COLO829 (cell line): ENCODE measurements at regions not wholly inside any gene's neighbourhood (a gene's known extent, or its start where the extent isn't known, plus 50 kb on each side); places are given as distances from the start of the nearest gene placed in this dataset.
"Not testable (repeated sequence)": the region's sequence is repeated elsewhere in the genome, so short reads cannot be mapped to it uniquely, and the experiment has no call there.

Experiments
- DNase-seq: peaks from one replicate; pipeline ENCODE4 v3.0.0; 2012; ENCODE audit warnings: low spot score

- no peak for DNase-seq
Observed at GRCh38 chr15:93359425-93360131, 270.6 kb upstream of the RGMA start.

- DNase-seq, result no peak
Observed at GRCh38 chr15:93359060-93359408, 270.0 kb upstream of the RGMA start.

GRCh38 chr15:93358166-93359059 lies 269.4 kb upstream of the RGMA start:
- DNase-seq, result no peak

- DNase-seq, result no peak
Observed at GRCh38 chr15:93348711-93349545, 259.9 kb upstream of the RGMA start.

- no peak for DNase-seq
Observed at GRCh38 chr15:93347986-93348385, 259.0 kb upstream of the RGMA start.

GRCh38 chr15:93345981-93346380 lies 257.0 kb upstream of the RGMA start:
- DNase-seq, result no peak

GRCh38 chr15:93343402-93343801 lies 254.4 kb upstream of the RGMA start:
- DNase-seq, result not testable (repeated sequence)

GRCh38 chr15:93341164-93341563 lies 252.2 kb upstream of the RGMA start:
- DNase-seq, result no peak

- DNase-seq, result no peak
Observed at GRCh38 chr15:93340406-93340805, 251.4 kb upstream of the RGMA start.

GRCh38 chr15:93333796-93334195 lies 244.8 kb upstream of the RGMA start:
- DNase-seq, result no peak

GRCh38 chr15:93333126-93333525 lies 244.1 kb upstream of the RGMA start:
- DNase-seq, result not testable (repeated sequence)

GRCh38 chr15:93332168-93332553 lies 243.2 kb upstream of the RGMA start:
- no peak for DNase-seq

- no peak for DNase-seq
Observed at GRCh38 chr15:93331545-93332167, 242.6 kb upstream of the RGMA start.

- DNase-seq, result no peak
Observed at GRCh38 chr15:93330912-93331544, 242.0 kb upstream of the RGMA start.

- no peak for DNase-seq
Observed at GRCh38 chr15:93327364-93327763, 238.4 kb upstream of the RGMA start.

GRCh38 chr15:93324186-93324975 lies 235.4 kb upstream of the RGMA start:
- DNase-seq, result no peak

- no peak for DNase-seq
Observed at GRCh38 chr15:93321881-93322282, 232.9 kb upstream of the RGMA start.

- no peak for DNase-seq
Observed at GRCh38 chr15:93319121-93319814, 230.3 kb upstream of the RGMA start.

- no peak for DNase-seq
Observed at GRCh38 chr15:93317772-93318171, 228.8 kb upstream of the RGMA start.

- no peak for DNase-seq
Observed at GRCh38 chr15:93314245-93314644, 225.2 kb upstream of the RGMA start.
